K562 (cell line): ENCODE measurements at regions not wholly inside any gene's neighbourhood (a gene's known extent, or its start where the extent isn't known, plus 50 kb on each side); places are given as distances from the start of the nearest gene placed in this dataset.

Experiments
- ATAC-seq: fragments of 200-7000 bp; cut with Tn5 transposase; 3 replicates; pipeline ENCODE4 v1.9.1; 2020; ENCODE audit warnings: moderate library complexity
- BruUV-seq: library from RNA; stranded (reverse); fragments of 400-500 nt; replicated peaks from 2 replicates; lab custom pipeline; 2021; lab: Mats Ljungman, UMichigan
- CTCF ChIA-PET: fragments of 300-600 bp; formaldehyde crosslinking; extraction: SDS; loops from one replicate; lab custom pipeline; 2021; ENCODE audit warnings: low intra/inter-chr PET ratio; lab: Yijun Ruan, JAX
- POLR2A ChIA-PET: fragments of 300-600, 350-650 bp; sonication (Branson Sonifier 250); formaldehyde crosslinking; extraction: SDS; loops from one replicate; lab custom pipeline; 2021; ENCODE audit warnings: antibody characterized with exemption, inconsistent platforms; lab: Yijun Ruan, JAX
- DNase-seq, 4 experiments: peaks; one replicate each; pipeline versions ENCODE4 v3.0.0 to v3.0.0-alpha.2; 2011 to 2018; ENCODE audit warnings: low spot score in 3 of 4, mixed read lengths in 3 of 4; ENCODE audit errors: extremely low read depth in 1 of 4
- FAIRE-seq: peaks from 2 replicates; lab custom pipeline; 2011; peaks lifted over from hg19 to GRCh38; lab: Jason Lieb, UNC
- H2AFZ ChIP-seq: 2 replicates; pipeline ENCODE4 v1.6.0; 2011; ENCODE audit warnings: low read depth, low read length, control low read depth, inconsistent platforms
- H3K27ac ChIP-seq: fragments of 200-600 bp; 3 replicates; pipeline ENCODE4 v1.8.0; 2011; ENCODE audit warnings: low read depth, mild to moderate bottlenecking, control low read depth, inconsistent platforms, low read length, moderate library complexity, mixed read lengths; ENCODE audit errors: extremely low read depth
- H3K27me3 ChIP-seq, 2 experiments: fragments of 300-600 bp in 1 of 2; 2 replicates in 1 of 2; 3 replicates in 1 of 2; pipeline versions ENCODE4 v1.6.0 to v1.8.0; 2011; ENCODE audit warnings: inconsistent platforms in 2 of 2, low read length in 2 of 2, mild to moderate bottlenecking in 1 of 2, mixed read lengths in 1 of 2, moderate library complexity in 1 of 2; ENCODE audit not compliant: control insufficient read depth in 2 of 2, insufficient read depth in 2 of 2
- H3K36me3 ChIP-seq: fragments of 300-600 bp; 3 replicates; pipeline ENCODE4 v1.8.0; 2011; ENCODE audit warnings: mild to moderate bottlenecking, low read length, inconsistent platforms; ENCODE audit not compliant: control insufficient read depth, insufficient read depth
- H3K4me1 ChIP-seq, 2 experiments: fragments of 200-600 bp in 1 of 2; replicated peaks in 1 of 2; 2 replicates in 1 of 2; 3 replicates in 1 of 2; pipeline versions ENCODE4 v1.5.1 to v1.8.0; 2011; ENCODE audit warnings: inconsistent platforms in 2 of 2, low read length in 2 of 2, mild to moderate bottlenecking in 1 of 2, mixed read lengths in 1 of 2, moderate library complexity in 1 of 2; ENCODE audit not compliant: control insufficient read depth in 2 of 2, insufficient read depth in 2 of 2
- H3K4me2 ChIP-seq: 2 replicates; pipeline ENCODE4 v1.6.1; 2011; ENCODE audit warnings: low read length, control low read depth, inconsistent platforms, mixed read lengths; ENCODE audit not compliant: insufficient read depth
- H3K4me3 ChIP-seq: fragments of 200-600 bp; sonication (generic), shearing (Covaris generic); 2 replicates; pipeline ENCODE4 v1.5.1; 2016; ENCODE audit warnings: control low read depth, inconsistent platforms
- H3K79me2 ChIP-seq: fragments of 200-600 bp; 3 replicates; pipeline ENCODE4 v1.8.0; 2011; ENCODE audit warnings: low read length, inconsistent platforms; ENCODE audit not compliant: control insufficient read depth, insufficient read depth
- H3K9ac ChIP-seq, 2 experiments: 2 replicates each; pipeline versions ENCODE4 v1.6.0 to v1.6.1; 2011; ENCODE audit warnings: low read depth in 2 of 2, low read length in 2 of 2, control low read depth in 1 of 2, inconsistent platforms in 1 of 2, mild to moderate bottlenecking in 1 of 2, mixed read lengths in 1 of 2; ENCODE audit not compliant: insufficient read depth in 1 of 2
- H3K9me1 ChIP-seq: one replicate; pipeline ENCODE4 v1.6.0; 2011; ENCODE audit warnings: inconsistent platforms, mild to moderate bottlenecking, low read length, moderate library complexity; ENCODE audit not compliant: control insufficient read depth, insufficient read depth
- H3K9me3 ChIP-seq: replicated peaks from 2 replicates; pipeline ENCODE4 v1.5.1; 2011; ENCODE audit warnings: low read depth, low read length, inconsistent platforms; ENCODE audit not compliant: control insufficient read depth, insufficient read depth
- H4K20me1 ChIP-seq: replicated peaks from 2 replicates; pipeline ENCODE4 v1.6.1; 2011; ENCODE audit warnings: low read length, inconsistent platforms, mixed read lengths; ENCODE audit not compliant: control insufficient read depth, insufficient read depth
- BCL6 ChIP-seq: fragments of 250-450 bp; sonication (Bioruptor Pico); IDR thresholded peaks from 2 replicates; pipeline ENCODE4 v1.4.0; 2020
- CHCHD3 ChIP-seq: fragments of 250-450 bp; sonication (Bioruptor Pico); IDR thresholded peaks from 2 replicates; pipeline ENCODE4 v2.1.2; 2022; ENCODE audit warnings: mild to moderate bottlenecking
- EP300 ChIP-seq: IDR thresholded peaks from 2 replicates; pipeline ENCODE4 v1.6.1; 2012; ENCODE audit warnings: low read length, improper control_type of control experiment
- ESRRA ChIP-seq: fragments of 450-650 bp; IDR thresholded peaks from 2 replicates; pipeline ENCODE4 v1.6.1; 2014; ENCODE audit warnings: low read depth, mild to moderate bottlenecking, moderate library complexity, borderline replicate concordance
- FOXA1 ChIP-seq: fragments of 450-650 bp; IDR thresholded peaks from 2 replicates; pipeline ENCODE4 v1.6.1; 2016; ENCODE audit warnings: mild to moderate bottlenecking, borderline replicate concordance
- KDM5B ChIP-seq: fragments of 200-600 bp; sonication (generic); IDR thresholded peaks from 2 replicates; pipeline ENCODE4 v1.6.1; 2012; ENCODE audit warnings: low read depth, mild to moderate bottlenecking, moderate library complexity, low read length, control low read depth, inconsistent platforms; ENCODE audit not compliant: insufficient replicate concordance
- NR2C2 ChIP-seq, 2 experiments: fragments of 200-800 bp in 1 of 2; sonication (Bioruptor generic) in 1 of 2; sonication (generic) in 1 of 2; formaldehyde crosslinking in 1 of 2; IDR thresholded peaks; 2 replicates each; pipeline versions ENCODE4 v1.6.1 to v1.8.0; 2016 to 2022; ENCODE audit warnings: mild to moderate bottlenecking in 1 of 2, missing compliant biosample characterization in 1 of 2, missing genetic modification characterization in 1 of 2, missing genetic modification reagents in 1 of 2
- PML ChIP-seq: IDR thresholded peaks from 2 replicates; pipeline ENCODE4 v1.6.1; 2012; ENCODE audit warnings: low read length, inconsistent platforms
- POU5F1 ChIP-seq: fragments of 150-350 bp; IDR thresholded peaks from 2 replicates; pipeline ENCODE4 v1.6.1; 2014; ENCODE audit warnings: borderline replicate concordance, low read length, low read depth, mild to moderate bottlenecking; ENCODE audit not compliant: partially characterized antibody
- RCOR1 ChIP-seq, 2 experiments: IDR thresholded peaks; 2 replicates each; pipeline ENCODE4 v1.6.1; 2012; ENCODE audit warnings: low read depth in 2 of 2, low read length in 2 of 2, borderline replicate concordance in 1 of 2, improper control_type of control experiment in 1 of 2
- SMC3 ChIP-seq: conservative IDR thresholded peaks from 2 replicates; pipeline ENCODE4 v1.6.1; 2011; ENCODE audit warnings: low read depth, low read length, improper control_type of control experiment; ENCODE audit not compliant: insufficient read depth
- ZNF830 ChIP-seq: fragments of 250-450 bp; sonication (Bioruptor Pico); IDR thresholded peaks from 2 replicates; pipeline ENCODE4 v1.5.0; 2021; ENCODE audit warnings: mild to moderate bottlenecking
- WGBS: fragments of 100-300 bp; shearing (Covaris generic); methylation state at CpG from one replicate; pipeline ENCODE4 v1.1.6; 2016; ENCODE audit warnings: low coverage, mixed read lengths; ENCODE audit not compliant: insufficient coverage; ENCODE audit errors: missing lambda C conversion rate; 5-methylcytosine and 5-hydroxymethylcytosine counted together
- in situ Hi-C: fragments of 300-500 bp; cut with MboI; formaldehyde crosslinking; loops from 4 replicates; pipeline ENCODE4 v1.15.0; 2018; ENCODE audit warnings: inconsistent platforms, mixed read lengths
- intact Hi-C: fragments of 100-400 bp; cut with micrococcal nuclease; formaldehyde crosslinking; loops from 2 replicates; pipeline ENCODE4 v1.14.2; 2022
- TF ChIP-seq, protein P1 (sequence below): fragments of 450-650 bp; IDR thresholded peaks from 2 replicates; pipeline ENCODE4 v1.6.1; 2017; ENCODE audit warnings: antibody characterized with exemption, mild to moderate bottlenecking
- TF ChIP-seq, protein P2 (sequence below): fragments of 450-650 bp; IDR thresholded peaks from 2 replicates; pipeline ENCODE4 v1.6.1; 2016; ENCODE audit warnings: missing biosample characterization, missing genetic modification characterization

DNA sequence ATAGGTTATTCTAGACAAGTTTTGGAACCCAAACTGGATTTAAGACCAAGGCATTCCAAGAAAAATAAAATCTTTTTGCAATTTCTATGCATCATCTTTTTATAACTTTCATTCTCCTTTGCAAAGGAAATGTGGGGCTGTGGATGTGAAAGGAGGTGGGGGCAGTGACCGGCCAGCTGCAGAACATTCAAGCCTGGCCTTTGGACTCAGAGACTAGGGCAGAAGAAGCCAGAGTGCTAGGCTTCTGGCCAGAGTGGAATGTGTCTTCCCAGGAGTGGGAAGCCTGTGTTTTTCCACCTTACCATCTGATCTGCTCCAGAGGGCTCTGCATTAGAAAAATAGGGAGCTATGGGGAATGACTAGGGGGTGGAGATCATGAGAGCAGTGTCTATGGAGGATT, 148.5 kb downstream of the C9orf152 start:
- H3K4me3 ChIP-seq, result no peak overlapping the region
- intact Hi-C loops, result no loop called here
- in situ Hi-C loops, result no loop called here
- no peaks in the 10 kb centered on the region for H3K79me2 ChIP-seq
- no peak for ATAC-seq
- H3K4me1 ChIP-seq, result no peaks in the 10 kb centered on the region
- no peaks in the 10 kb centered on the region for H3K9me1 ChIP-seq
- DNase-seq, result no peak
- H3K9me3 ChIP-seq, result no peaks in the 10 kb centered on the region
- H3K4me2 ChIP-seq, result no peak overlapping the region
- H3K36me3 ChIP-seq, result no peaks in the 10 kb centered on the region
- ChIA-PET POLR2A (no interaction called here), CTCF (no interaction called here)
- FAIRE-seq, result no peak
- no TSS peak for BruUV-seq
- H2AFZ ChIP-seq, result no peak overlapping the region
- H4K20me1 ChIP-seq, result no peaks in the 10 kb centered on the region
- no peak for TF ChIP-seq ZNF830 (CRISPR knock-in tag)
- no peak for TF ChIP-seq FOXA1
- TF ChIP-seq POU5F1, result no peak
- TF ChIP-seq SMC3, result no peak
- no peak for TF ChIP-seq RCOR1 (IDR thresholded peaks at IDR 0.05; ENCODE audit: borderline replicate concordance in 1 of 2, low read depth in 2 of 2, low read length in 2 of 2)
- TF ChIP-seq, protein P1, sequence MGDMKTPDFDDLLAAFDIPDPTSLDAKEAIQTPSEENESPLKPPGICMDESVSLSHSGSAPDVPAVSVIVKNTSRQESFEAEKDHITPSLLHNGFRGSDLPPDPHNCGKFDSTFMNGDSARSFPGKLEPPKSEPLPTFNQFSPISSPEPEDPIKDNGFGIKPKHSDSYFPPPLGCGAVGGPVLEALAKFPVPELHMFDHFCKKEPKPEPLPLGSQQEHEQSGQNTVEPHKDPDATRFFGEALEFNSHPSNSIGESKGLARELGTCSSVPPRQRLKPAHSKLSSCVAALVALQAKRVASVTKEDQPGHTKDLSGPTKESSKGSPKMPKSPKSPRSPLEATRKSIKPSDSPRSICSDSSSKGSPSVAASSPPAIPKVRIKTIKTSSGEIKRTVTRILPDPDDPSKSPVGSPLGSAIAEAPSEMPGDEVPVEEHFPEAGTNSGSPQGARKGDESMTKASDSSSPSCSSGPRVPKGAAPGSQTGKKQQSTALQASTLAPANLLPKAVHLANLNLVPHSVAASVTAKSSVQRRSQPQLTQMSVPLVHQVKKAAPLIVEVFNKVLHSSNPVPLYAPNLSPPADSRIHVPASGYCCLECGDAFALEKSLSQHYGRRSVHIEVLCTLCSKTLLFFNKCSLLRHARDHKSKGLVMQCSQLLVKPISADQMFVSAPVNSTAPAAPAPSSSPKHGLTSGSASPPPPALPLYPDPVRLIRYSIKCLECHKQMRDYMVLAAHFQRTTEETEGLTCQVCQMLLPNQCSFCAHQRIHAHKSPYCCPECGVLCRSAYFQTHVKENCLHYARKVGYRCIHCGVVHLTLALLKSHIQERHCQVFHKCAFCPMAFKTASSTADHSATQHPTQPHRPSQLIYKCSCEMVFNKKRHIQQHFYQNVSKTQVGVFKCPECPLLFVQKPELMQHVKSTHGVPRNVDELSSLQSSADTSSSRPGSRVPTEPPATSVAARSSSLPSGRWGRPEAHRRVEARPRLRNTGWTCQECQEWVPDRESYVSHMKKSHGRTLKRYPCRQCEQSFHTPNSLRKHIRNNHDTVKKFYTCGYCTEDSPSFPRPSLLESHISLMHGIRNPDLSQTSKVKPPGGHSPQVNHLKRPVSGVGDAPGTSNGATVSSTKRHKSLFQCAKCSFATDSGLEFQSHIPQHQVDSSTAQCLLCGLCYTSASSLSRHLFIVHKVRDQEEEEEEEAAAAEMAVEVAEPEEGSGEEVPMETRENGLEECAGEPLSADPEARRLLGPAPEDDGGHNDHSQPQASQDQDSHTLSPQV, result no peak
- no peak for TF ChIP-seq KDM5B
- TF ChIP-seq NR2C2 (CRISPR knock-in tag; IDR thresholded peaks at IDR 0.05), result no peak
- no peak for TF ChIP-seq NR2C2 (tag; IDR thresholded peaks at IDR 0.05)
- TF ChIP-seq EP300, result no peak
- TF ChIP-seq ESRRA, result no peak
- TF ChIP-seq, protein P2, sequence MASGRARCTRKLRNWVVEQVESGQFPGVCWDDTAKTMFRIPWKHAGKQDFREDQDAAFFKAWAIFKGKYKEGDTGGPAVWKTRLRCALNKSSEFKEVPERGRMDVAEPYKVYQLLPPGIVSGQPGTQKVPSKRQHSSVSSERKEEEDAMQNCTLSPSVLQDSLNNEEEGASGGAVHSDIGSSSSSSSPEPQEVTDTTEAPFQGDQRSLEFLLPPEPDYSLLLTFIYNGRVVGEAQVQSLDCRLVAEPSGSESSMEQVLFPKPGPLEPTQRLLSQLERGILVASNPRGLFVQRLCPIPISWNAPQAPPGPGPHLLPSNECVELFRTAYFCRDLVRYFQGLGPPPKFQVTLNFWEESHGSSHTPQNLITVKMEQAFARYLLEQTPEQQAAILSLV, result no peak
- no peak for TF ChIP-seq BCL6 (CRISPR knock-in tag)
- no peak for TF ChIP-seq CHCHD3 (CRISPR knock-in tag)
- TF ChIP-seq PML, result no peak
- no peak overlapping the region for H3K9ac ChIP-seq
- no CpG with 5 or more reads among the region's 1 CpG for WGBS
- H3K27me3 ChIP-seq, result no peaks in the 10 kb centered on the region
- H3K27ac ChIP-seq, result no peak overlapping the region
